Neural cell (in vitro differentiated cells): ENCODE measurements at regions not wholly inside any gene's neighbourhood (a gene's known extent, or its start where the extent isn't known, plus 50 kb on each side); places are given as distances from the start of the nearest gene placed in this dataset.

ENCODE experiments used
- EZH2 ChIP-seq: fragments of 200-600, 300-800 bp; shearing (Covaris generic), sonication (generic); IDR thresholded peaks from 2 replicates; pipeline ENCODE4 v1.6.1; 2014; ENCODE audit warnings: antibody characterized with exemption, low read length, borderline replicate concordance, mild to moderate bottlenecking; ENCODE audit not compliant: insufficient read depth, poor library complexity, severe bottlenecking
- POLR2AphosphoS5 ChIP-seq: IDR thresholded peaks from 2 replicates; pipeline ENCODE4 v1.6.1; 2012
- TF ChIP-seq, protein P1 (sequence below): fragments of 450-650 bp; IDR thresholded peaks from 2 replicates; pipeline ENCODE4 v1.5.1; 2014; ENCODE audit warnings: antibody characterized with exemption, mild to moderate bottlenecking, moderate library complexity; ENCODE audit not compliant: poor library complexity, severe bottlenecking

DNA sequence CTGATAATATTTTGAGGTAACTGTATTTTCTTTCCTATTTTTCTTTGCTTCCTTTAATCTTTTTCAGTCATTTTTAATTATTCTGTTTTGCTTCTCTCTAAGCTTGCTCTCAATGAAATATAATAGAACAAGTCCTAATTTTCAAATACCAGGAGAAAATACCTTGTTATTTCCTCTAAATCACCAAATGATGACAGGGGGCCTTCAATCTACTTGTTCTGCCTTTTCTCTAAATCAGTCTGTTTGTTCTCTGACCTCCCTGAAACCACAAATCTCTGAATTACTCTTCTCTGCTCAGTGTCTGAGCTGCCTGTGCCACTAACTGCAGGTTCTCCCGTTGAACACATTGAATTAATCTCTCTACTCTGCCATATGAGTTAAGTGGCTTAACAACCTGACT lies 286.2 kb downstream of the C11orf87 start:
- TF ChIP-seq EZH2 (no peak), POLR2AphosphoS5 (no peak)
- TF ChIP-seq, protein P1, sequence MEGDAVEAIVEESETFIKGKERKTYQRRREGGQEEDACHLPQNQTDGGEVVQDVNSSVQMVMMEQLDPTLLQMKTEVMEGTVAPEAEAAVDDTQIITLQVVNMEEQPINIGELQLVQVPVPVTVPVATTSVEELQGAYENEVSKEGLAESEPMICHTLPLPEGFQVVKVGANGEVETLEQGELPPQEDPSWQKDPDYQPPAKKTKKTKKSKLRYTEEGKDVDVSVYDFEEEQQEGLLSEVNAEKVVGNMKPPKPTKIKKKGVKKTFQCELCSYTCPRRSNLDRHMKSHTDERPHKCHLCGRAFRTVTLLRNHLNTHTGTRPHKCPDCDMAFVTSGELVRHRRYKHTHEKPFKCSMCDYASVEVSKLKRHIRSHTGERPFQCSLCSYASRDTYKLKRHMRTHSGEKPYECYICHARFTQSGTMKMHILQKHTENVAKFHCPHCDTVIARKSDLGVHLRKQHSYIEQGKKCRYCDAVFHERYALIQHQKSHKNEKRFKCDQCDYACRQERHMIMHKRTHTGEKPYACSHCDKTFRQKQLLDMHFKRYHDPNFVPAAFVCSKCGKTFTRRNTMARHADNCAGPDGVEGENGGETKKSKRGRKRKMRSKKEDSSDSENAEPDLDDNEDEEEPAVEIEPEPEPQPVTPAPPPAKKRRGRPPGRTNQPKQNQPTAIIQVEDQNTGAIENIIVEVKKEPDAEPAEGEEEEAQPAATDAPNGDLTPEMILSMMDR = no peak
